Activated CD8-positive, alpha-beta memory T cell treated with anti-CD3 and anti-CD28 coated beads, Interleukin-2, amount 10 ng/mL, durations not matched to agents 7 days and 5 days (primary cell): ENCODE measurements at regions not wholly inside any gene's neighbourhood (a gene's known extent, or its start where the extent isn't known, plus 50 kb on each side); places are given as distances from the start of the nearest gene placed in this dataset.

ENCODE experiments used
- ATAC-seq: fragments of 150-1000 bp; cut with Tn5 transposase; one replicate; pipeline ENCODE4 v1.10.0; 2021; ENCODE audit warnings: moderate library complexity
- CTCF ChIA-PET: fragments of 350-600 bp; sonication (Branson Sonifier 250); formaldehyde crosslinking; loops from one replicate; lab custom pipeline; 2021; ENCODE audit warnings: antibody characterized with exemption; lab: Charles Lee
- DNase-seq: peaks from one replicate; pipeline ENCODE4 v3.0.0-alpha.2; 2020
- H3K27ac Mint-ChIP-seq: one replicate; pipeline ENCODE4 v1.8.0; 2021; ENCODE audit warnings: mild to moderate bottlenecking, mixed read lengths
- H3K27me3 Mint-ChIP-seq: one replicate; pipeline ENCODE4 v1.8.0; 2021; ENCODE audit warnings: mixed read lengths
- H3K36me3 Mint-ChIP-seq: one replicate; pipeline ENCODE4 v1.8.0; 2021; ENCODE audit warnings: mild to moderate bottlenecking, mixed read lengths
- H3K4me1 Mint-ChIP-seq: one replicate; pipeline ENCODE4 v1.8.0; 2021; ENCODE audit warnings: mixed read lengths
- H3K4me3 Mint-ChIP-seq: one replicate; pipeline ENCODE4 v1.8.0; 2021; ENCODE audit warnings: mild to moderate bottlenecking, moderate library complexity, mixed read lengths
- H3K9me3 Mint-ChIP-seq: one replicate; pipeline ENCODE4 v1.8.0; 2022; ENCODE audit warnings: low read depth, mixed read lengths

DNA sequence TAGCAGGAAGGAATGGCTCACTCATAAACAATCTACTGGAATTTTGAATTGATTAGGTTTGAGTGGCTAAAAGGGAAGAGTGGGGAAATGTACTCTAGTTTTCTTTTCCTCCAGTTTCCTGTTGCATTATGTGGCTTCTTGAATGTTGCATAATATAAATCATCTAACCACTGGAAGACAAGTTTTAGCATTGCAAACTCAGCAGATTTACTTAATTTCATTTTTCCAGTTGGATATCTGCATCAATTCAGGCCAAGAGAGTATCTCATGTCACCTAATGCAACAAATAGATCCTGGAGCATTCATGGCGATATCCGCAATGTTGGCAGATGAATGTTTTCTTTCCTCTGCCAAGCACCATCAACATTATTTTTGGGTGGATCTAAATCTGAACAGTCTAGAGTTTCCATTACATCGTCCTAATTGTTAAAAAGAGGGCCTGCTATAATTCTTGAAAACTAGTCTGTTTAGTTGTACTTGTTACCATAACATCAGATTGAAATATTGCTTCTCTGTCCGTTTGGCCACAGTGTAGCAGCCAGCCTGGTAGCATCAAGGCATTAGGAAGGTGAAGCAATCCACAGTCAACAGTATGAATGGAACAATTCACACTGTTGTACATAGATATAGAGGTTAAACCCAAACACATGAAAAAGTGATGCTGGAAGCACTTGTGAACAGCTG lies 544.2 kb downstream of the ETNK1 start:
- ATAC-seq (no peak), DNase-seq (no peak)
- no peaks in the 10 kb centered on the region for H3K36me3 Mint-ChIP-seq
- H3K9me3 Mint-ChIP-seq, result peaks cover 4% of the 10 kb centered on the region
- CTCF ChIA-PET, result no interaction called here
- no peak overlapping the region for H3K4me3 Mint-ChIP-seq
- H3K27me3 Mint-ChIP-seq, result no peaks in the 10 kb centered on the region
- H3K4me1 Mint-ChIP-seq, result no peaks in the 10 kb centered on the region
- H3K27ac Mint-ChIP-seq, result no peak overlapping the region

- H3K4me1 Mint-ChIP-seq, result no peaks in the 10 kb centered on the region
- H3K9me3 Mint-ChIP-seq, result peaks cover 4% of the 10 kb centered on the region
- H3K27me3 Mint-ChIP-seq, result no peaks in the 10 kb centered on the region
- ATAC-seq (no peak), DNase-seq (no peak)
- no peaks in the 10 kb centered on the region for H3K36me3 Mint-ChIP-seq
- no peak overlapping the region for H3K27ac Mint-ChIP-seq
- CTCF ChIA-PET, result no interaction called here
- no peak overlapping the region for H3K4me3 Mint-ChIP-seq
These were observed 544.7 kb downstream of the ETNK1 start for GRCh38 chr12:23169696-23170013.

DNA sequence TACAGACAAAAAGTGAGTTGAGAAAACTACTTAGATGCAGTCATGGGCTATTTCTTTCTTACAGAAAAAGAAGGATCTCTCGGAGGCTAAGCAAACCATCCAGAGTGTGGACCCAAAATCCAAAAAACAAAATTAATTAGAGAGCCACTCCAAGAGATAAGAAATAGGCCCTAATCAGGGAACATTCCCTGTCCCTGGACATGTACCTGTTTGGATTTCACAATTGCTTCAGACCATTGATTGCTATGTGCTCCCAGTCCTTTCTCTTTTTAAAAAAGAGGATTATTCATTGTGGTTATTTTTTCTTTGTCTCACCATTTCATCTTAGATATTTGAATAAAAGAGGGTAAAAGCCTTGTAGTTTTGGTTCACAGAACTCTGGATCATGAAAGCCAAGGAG lies 549.9 kb downstream of the ETNK1 start:
- CTCF ChIA-PET, result no interaction called here
- H3K9me3 Mint-ChIP-seq, result peaks cover 4% of the 10 kb centered on the region
- no peaks in the 10 kb centered on the region for H3K4me1 Mint-ChIP-seq
- H3K27me3 Mint-ChIP-seq, result no peaks in the 10 kb centered on the region
- no peaks in the 10 kb centered on the region for H3K36me3 Mint-ChIP-seq
- no peak overlapping the region for H3K27ac Mint-ChIP-seq
- DNase-seq (no peak), ATAC-seq (no peak)
- no peak overlapping the region for H3K4me3 Mint-ChIP-seq

GRCh38 chr12:23185346-23185745 lies 560.4 kb downstream of the ETNK1 start:
- H3K36me3 Mint-ChIP-seq, result no peaks in the 10 kb centered on the region
- CTCF ChIA-PET, result no interaction called here
- DNase-seq, result no peak
- H3K9me3 Mint-ChIP-seq, result no peaks in the 10 kb centered on the region
- no peaks in the 10 kb centered on the region for H3K27me3 Mint-ChIP-seq
- ATAC-seq, result no peak
- no peak overlapping the region for H3K27ac Mint-ChIP-seq
- no peaks in the 10 kb centered on the region for H3K4me1 Mint-ChIP-seq
- no peak overlapping the region for H3K4me3 Mint-ChIP-seq

- H3K9me3 Mint-ChIP-seq, result no peaks in the 10 kb centered on the region
- H3K27ac Mint-ChIP-seq, result no peak overlapping the region
- H3K4me1 Mint-ChIP-seq, result no peaks in the 10 kb centered on the region
- no peaks in the 10 kb centered on the region for H3K27me3 Mint-ChIP-seq
- no peak for DNase-seq
- no peak for ATAC-seq
- H3K36me3 Mint-ChIP-seq, result no peaks in the 10 kb centered on the region
- H3K4me3 Mint-ChIP-seq, result no peak overlapping the region
- CTCF ChIA-PET, result no interaction called here
These were observed 562.0 kb downstream of the ETNK1 start for GRCh38 chr12:23186950-23187349.

GRCh38 chr12:23193552-23193951 lies 568.6 kb downstream of the ETNK1 start:
- Mint-ChIP-seq H3K27ac (no peak overlapping the region), H3K27me3 (no peaks in the 10 kb centered on the region), H3K36me3 (no peaks in the 10 kb centered on the region), H3K4me3 (no peak overlapping the region), H3K9me3 (no peaks in the 10 kb centered on the region), H3K4me1 (no peaks in the 10 kb centered on the region)
- DNase-seq, result no peak
- no peak for ATAC-seq
- CTCF ChIA-PET, result no interaction called here

- no peak overlapping the region for H3K4me3 Mint-ChIP-seq
- ATAC-seq (no peak), DNase-seq (no peak)
- no peaks in the 10 kb centered on the region for H3K4me1 Mint-ChIP-seq
- no peaks in the 10 kb centered on the region for H3K36me3 Mint-ChIP-seq
- H3K27ac Mint-ChIP-seq, result no peak overlapping the region
- no peaks in the 10 kb centered on the region for H3K9me3 Mint-ChIP-seq
- CTCF ChIA-PET, result interaction anchor here (1.3 kb wide), 1 partner anchor 10 kb away, joined by 3 read pairs; no protein-coding TSS in a partner anchor
- no peaks in the 10 kb centered on the region for H3K27me3 Mint-ChIP-seq
These were observed 572.3 kb downstream of the ETNK1 start for GRCh38 chr12:23197266-23197665.

GRCh38 chr12:23202728-23203127 lies 577.8 kb downstream of the ETNK1 start:
- ATAC-seq (no peak), DNase-seq (no peak)
- H3K36me3 Mint-ChIP-seq, result no peaks in the 10 kb centered on the region
- no peak overlapping the region for H3K4me3 Mint-ChIP-seq
- CTCF ChIA-PET, result interaction anchor here (0.6 kb wide), 1 partner anchor 73 kb away, joined by 3 read pairs; no protein-coding TSS in a partner anchor
- H3K27ac Mint-ChIP-seq, result no peak overlapping the region
- peaks cover 4% of the 10 kb centered on the region for H3K27me3 Mint-ChIP-seq
- no peaks in the 10 kb centered on the region for H3K9me3 Mint-ChIP-seq
- H3K4me1 Mint-ChIP-seq, result no peaks in the 10 kb centered on the region

- Mint-ChIP-seq H3K4me3 (no peak overlapping the region), H3K27ac (no peak overlapping the region), H3K36me3 (no peaks in the 10 kb centered on the region), H3K27me3 (peaks cover 4% of the 10 kb centered on the region), H3K9me3 (no peaks in the 10 kb centered on the region), H3K4me1 (no peaks in the 10 kb centered on the region)
- CTCF ChIA-PET, result interaction anchor here (0.8 to 1.0 kb wide), 3 partner anchors 16 to 1633 kb away, joined by 3 read pairs; no protein-coding TSS in a partner anchor
- DNase-seq (no peak), ATAC-seq (peak; percentile 58)
These were observed 580.2 kb downstream of the ETNK1 start for GRCh38 chr12:23204933-23205778.

DNA sequence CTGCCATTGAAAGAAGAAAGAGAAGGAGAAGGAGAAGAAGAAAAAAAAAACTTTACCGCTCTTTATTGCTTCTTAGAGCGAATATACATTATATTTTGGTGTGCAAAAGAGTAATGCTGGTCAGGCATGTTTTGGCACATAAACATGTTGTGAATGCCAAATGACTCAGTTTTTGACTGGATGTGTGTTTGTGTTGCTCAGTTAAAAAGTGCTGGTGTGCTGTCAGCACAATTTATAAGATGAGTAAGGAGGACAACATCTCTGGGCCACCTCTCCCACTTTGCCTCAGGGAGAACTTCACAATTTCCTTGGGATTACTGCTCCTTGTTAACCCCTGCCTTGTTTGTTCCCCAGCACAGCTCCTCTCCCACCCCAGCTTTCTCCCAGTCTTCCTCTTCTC lies 584.8 kb downstream of the ETNK1 start:
- Mint-ChIP-seq H3K27me3 (no peaks in the 10 kb centered on the region), H3K27ac (no peak overlapping the region), H3K4me3 (no peak overlapping the region), H3K36me3 (no peaks in the 10 kb centered on the region), H3K9me3 (peaks cover under 1% of the 10 kb centered on the region), H3K4me1 (no peaks in the 10 kb centered on the region)
- DNase-seq (no peak), ATAC-seq (no peak)
- CTCF ChIA-PET, result no interaction called here

DNA sequence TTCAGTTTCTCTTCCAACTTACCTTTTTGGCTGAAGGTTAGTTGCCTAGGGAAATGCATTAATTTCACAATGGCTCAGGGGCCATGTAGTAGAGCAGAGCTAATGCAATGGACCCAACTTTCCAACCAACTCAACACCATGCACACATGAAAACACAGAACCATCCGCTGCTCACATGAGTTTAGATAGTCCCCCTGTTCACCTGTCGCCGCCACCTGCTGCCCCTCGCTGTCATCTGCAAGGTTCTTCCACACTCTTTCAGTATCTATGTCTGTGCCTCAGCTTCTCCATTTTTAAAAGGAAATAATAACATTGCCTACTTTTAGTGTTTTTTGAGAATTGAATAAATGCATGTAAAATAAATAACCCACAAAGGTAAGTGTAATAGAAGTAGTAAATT lies 585.6 kb downstream of the ETNK1 start:
- DNase-seq (no peak), ATAC-seq (no peak)
- no peaks in the 10 kb centered on the region for H3K4me1 Mint-ChIP-seq
- H3K4me3 Mint-ChIP-seq, result no peak overlapping the region
- H3K9me3 Mint-ChIP-seq, result peaks cover 2% of the 10 kb centered on the region
- no peaks in the 10 kb centered on the region for H3K36me3 Mint-ChIP-seq
- H3K27ac Mint-ChIP-seq, result no peak overlapping the region
- no peaks in the 10 kb centered on the region for H3K27me3 Mint-ChIP-seq
- CTCF ChIA-PET, result no interaction called here

GRCh38 chr12:23211384-23212320 lies 586.7 kb downstream of the ETNK1 start:
- ATAC-seq (no peak), DNase-seq (no peak)
- H3K27ac Mint-ChIP-seq, result no peak overlapping the region
- H3K4me3 Mint-ChIP-seq, result no peak overlapping the region
- H3K4me1 Mint-ChIP-seq, result no peaks in the 10 kb centered on the region
- no peaks in the 10 kb centered on the region for H3K36me3 Mint-ChIP-seq
- CTCF ChIA-PET, result no interaction called here
- no peaks in the 10 kb centered on the region for H3K27me3 Mint-ChIP-seq
- H3K9me3 Mint-ChIP-seq, result peaks cover 2% of the 10 kb centered on the region

- no peaks in the 10 kb centered on the region for H3K4me1 Mint-ChIP-seq
- H3K36me3 Mint-ChIP-seq, result no peaks in the 10 kb centered on the region
- CTCF ChIA-PET, result no interaction called here
- no peak overlapping the region for H3K4me3 Mint-ChIP-seq
- ATAC-seq (no peak), DNase-seq (no peak)
- H3K27me3 Mint-ChIP-seq, result peaks cover 2% of the 10 kb centered on the region
- H3K27ac Mint-ChIP-seq, result no peak overlapping the region
- peaks cover 2% of the 10 kb centered on the region for H3K9me3 Mint-ChIP-seq
These were observed 592.2 kb downstream of the ETNK1 start for GRCh38 chr12:23217158-23217557.
